Smooth muscle cell (in vitro differentiated cells): ENCODE measurements at regions not wholly inside any gene's neighbourhood (a gene's known extent, or its start where the extent isn't known, plus 50 kb on each side); places are given as distances from the start of the nearest gene placed in this dataset.

Source experiments
- DNase-seq: peaks from one replicate; lab custom pipeline; 2025; ENCODE audit not compliant: unreplicated experiment; lab: John Stamatoyannopoulos, UW
- H2AFZ ChIP-seq: fragments of 200-600 bp; sonication (generic); 2 replicates; pipeline ENCODE4 v1.6.0; 2016; ENCODE audit warnings: antibody characterized with exemption, low read depth, mild to moderate bottlenecking
- H3F3A ChIP-seq: fragments of 200-600 bp; sonication (generic); 2 replicates; pipeline ENCODE4 v1.6.0; 2017; ENCODE audit warnings: antibody characterized with exemption, low read depth
- H3K27ac ChIP-seq: fragments of 200-600 bp; sonication (generic); 2 replicates; pipeline ENCODE4 v1.5.1; 2016; ENCODE audit warnings: low read depth, mild to moderate bottlenecking
- H3K27me3 ChIP-seq: fragments of 200-600 bp; sonication (generic); 2 replicates; pipeline ENCODE4 v1.6.1; 2016; ENCODE audit warnings: low read depth, mild to moderate bottlenecking
- H3K36me3 ChIP-seq: fragments of 200-600 bp; sonication (generic); 2 replicates; pipeline ENCODE4 v1.5.1; 2016; ENCODE audit warnings: low read depth
- H3K4me1 ChIP-seq: fragments of 200-600 bp; sonication (generic); 2 replicates; pipeline ENCODE4 v1.5.1; 2016; ENCODE audit warnings: low read depth
- H3K4me2 ChIP-seq: fragments of 200-600 bp; sonication (generic); 2 replicates; pipeline ENCODE4 v1.6.0; 2016; ENCODE audit warnings: mild to moderate bottlenecking
- H3K4me3 ChIP-seq: fragments of 200-600 bp; sonication (generic); 2 replicates; pipeline ENCODE4 v1.5.1; 2016; ENCODE audit warnings: mild to moderate bottlenecking
- H3K79me2 ChIP-seq: fragments of 200-600 bp; sonication (generic); 2 replicates; pipeline ENCODE4 v1.6.0; 2016; ENCODE audit warnings: low read depth, mild to moderate bottlenecking
- H3K9ac ChIP-seq: fragments of 200-600 bp; sonication (generic); 2 replicates; pipeline ENCODE4 v1.6.0; 2016; ENCODE audit warnings: low read depth
- H3K9me3 ChIP-seq: fragments of 200-600 bp; sonication (generic); replicated peaks from 2 replicates; pipeline ENCODE4 v1.5.1; 2016; ENCODE audit warnings: low read depth
- H4K20me1 ChIP-seq: fragments of 200-600 bp; sonication (generic); 2 replicates; pipeline ENCODE4 v1.6.0; 2016; ENCODE audit warnings: low read depth
- CTCF ChIP-seq: fragments of 200-600 bp; sonication (generic); IDR thresholded peaks from 2 replicates; pipeline ENCODE4 v1.5.1; 2017; ENCODE audit warnings: borderline replicate concordance, mild to moderate bottlenecking, antibody characterized with exemption; ENCODE audit not compliant: insufficient read depth, poor library complexity, severe bottlenecking
- WGBS: methylation state at CpG from one replicate; pipeline ENCODE4 v1.1.7; 2016; ENCODE audit warnings: low lambda C conversion rate; 5-methylcytosine and 5-hydroxymethylcytosine counted together

- no peak for DNase-seq
- H3K9ac ChIP-seq: no peak overlapping the region
- WGBS: 95% methylated on average over 5 of the region's 5 CpGs
- no peak overlapping the region for H3K27ac ChIP-seq
- no peaks in the 10 kb centered on the region for H3K79me2 ChIP-seq
- H3K9me3 ChIP-seq: no peaks in the 10 kb centered on the region
- no peak overlapping the region for H3K4me3 ChIP-seq
- no peaks in the 10 kb centered on the region for H3K36me3 ChIP-seq
- H2AFZ ChIP-seq: no peak overlapping the region
- no peaks in the 10 kb centered on the region for H3K27me3 ChIP-seq
- no peaks in the 10 kb centered on the region for H4K20me1 ChIP-seq
- no peaks in the 10 kb centered on the region for H3K4me1 ChIP-seq
- no peak for TF ChIP-seq CTCF
- H3K4me2 ChIP-seq: no peak overlapping the region
- no peaks in the 10 kb centered on the region for H3F3A ChIP-seq
These were observed 191.7 kb upstream of the GBE1 start for GRCh38 chr3:81953111-81953510.

GRCh38 chr3:81952141-81952540 is 190.7 kb upstream of the GBE1 start:
- Histone ChIP-seq H3F3A (no peaks in the 10 kb centered on the region), H3K9ac (no peak overlapping the region), H4K20me1 (no peaks in the 10 kb centered on the region), H3K9me3 (no peaks in the 10 kb centered on the region), H3K36me3 (no peaks in the 10 kb centered on the region), H3K4me1 (no peaks in the 10 kb centered on the region), H2AFZ (no peak overlapping the region), H3K79me2 (no peaks in the 10 kb centered on the region), H3K27ac (no peak overlapping the region), H3K4me3 (no peak overlapping the region), H3K4me2 (no peak overlapping the region), H3K27me3 (no peaks in the 10 kb centered on the region)
- no peak for DNase-seq
- TF ChIP-seq CTCF: no peak
- WGBS: 93% methylated on average over 3 of the region's 3 CpGs

GRCh38 chr3:81951636-81952035 is 190.2 kb upstream of the GBE1 start:
- Histone ChIP-seq H3K27me3 (no peaks in the 10 kb centered on the region), H3K4me1 (no peaks in the 10 kb centered on the region), H2AFZ (no peak overlapping the region), H3K9ac (no peak overlapping the region), H4K20me1 (no peaks in the 10 kb centered on the region), H3K36me3 (no peaks in the 10 kb centered on the region), H3K27ac (no peak overlapping the region), H3F3A (no peaks in the 10 kb centered on the region), H3K4me2 (no peak overlapping the region), H3K9me3 (no peaks in the 10 kb centered on the region), H3K79me2 (no peaks in the 10 kb centered on the region), H3K4me3 (no peak overlapping the region)
- no peak for TF ChIP-seq CTCF
- no peak for DNase-seq
- WGBS: 95% methylated on average over 4 of the region's 4 CpGs

GRCh38 chr3:81951106-81951505 is 189.7 kb upstream of the GBE1 start:
- no peaks in the 10 kb centered on the region for H3K27me3 ChIP-seq
- no peaks in the 10 kb centered on the region for H3K79me2 ChIP-seq
- H2AFZ ChIP-seq: no peak overlapping the region
- no peak for DNase-seq
- no peak for TF ChIP-seq CTCF
- H3K4me2 ChIP-seq: no peak overlapping the region
- 81% methylated on average over 6 of the region's 6 CpGs for WGBS
- H3F3A ChIP-seq: no peaks in the 10 kb centered on the region
- no peaks in the 10 kb centered on the region for H4K20me1 ChIP-seq
- no peaks in the 10 kb centered on the region for H3K9me3 ChIP-seq
- no peak overlapping the region for H3K9ac ChIP-seq
- H3K4me1 ChIP-seq: no peaks in the 10 kb centered on the region
- no peaks in the 10 kb centered on the region for H3K36me3 ChIP-seq
- no peak overlapping the region for H3K4me3 ChIP-seq
- H3K27ac ChIP-seq: no peak overlapping the region
